ENCODE measurements at regions not wholly inside any gene's neighbourhood (a gene's known extent, or its start where the extent isn't known, plus 50 kb on each side); places are given as distances from the start of the nearest gene placed in this dataset.

DNA sequence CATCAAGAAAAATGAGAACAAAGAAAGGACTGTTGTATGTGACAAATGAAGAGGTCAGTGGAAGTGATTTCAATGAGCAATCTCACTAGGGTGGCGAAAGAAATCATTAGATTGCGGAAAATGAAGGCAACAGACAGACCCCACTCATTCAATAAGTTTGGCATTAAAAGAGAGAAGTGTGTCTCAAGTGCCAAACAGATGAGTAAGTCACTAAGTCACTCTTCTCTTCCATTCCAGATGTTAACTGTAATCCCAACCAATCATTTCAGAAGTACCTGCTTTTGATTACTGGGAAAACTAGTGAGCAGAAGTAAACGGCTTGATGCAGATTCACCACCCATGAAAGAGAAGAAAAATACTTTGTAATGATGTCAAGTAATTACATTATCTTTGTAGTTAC lies 144.3 kb upstream of the PRMT6 start:
- H3K9me2 ChIP-seq (replicated peaks; ENCODE audit: low read depth, low read length) = no peaks in the 10 kb centered on the region
- H3K79me2 ChIP-seq (ENCODE audit: insufficient read depth, low read length) = no peaks in the 10 kb centered on the region
- H3K4me3 ChIP-seq (ENCODE audit: low read length, poor library complexity, severe bottlenecking) = no peak overlapping the region
- no peak overlapping the region for H3K9ac ChIP-seq (ENCODE audit: low read depth, low read length, poor library complexity, severe bottlenecking)
- H3K9me3 ChIP-seq (ENCODE audit: insufficient read depth, low read depth, low read length) = no peaks in the 10 kb centered on the region
- no peaks in the 10 kb centered on the region for H3F3A ChIP-seq (ENCODE audit: low read depth)
- H3K36me3 ChIP-seq (ENCODE audit: insufficient read depth, low read length) = no peaks in the 10 kb centered on the region
- H3K27me3 ChIP-seq (ENCODE audit: insufficient read depth, low read length, poor library complexity, severe bottlenecking) = no peaks in the 10 kb centered on the region
- no peak overlapping the region for H3K4me2 ChIP-seq (ENCODE audit: low read depth, low read length, poor library complexity, severe bottlenecking)
- H4K20me1 ChIP-seq (ENCODE audit: insufficient read depth, low read length, poor library complexity, severe bottlenecking) = no peaks in the 10 kb centered on the region
- TF ChIP-seq, protein P1, sequence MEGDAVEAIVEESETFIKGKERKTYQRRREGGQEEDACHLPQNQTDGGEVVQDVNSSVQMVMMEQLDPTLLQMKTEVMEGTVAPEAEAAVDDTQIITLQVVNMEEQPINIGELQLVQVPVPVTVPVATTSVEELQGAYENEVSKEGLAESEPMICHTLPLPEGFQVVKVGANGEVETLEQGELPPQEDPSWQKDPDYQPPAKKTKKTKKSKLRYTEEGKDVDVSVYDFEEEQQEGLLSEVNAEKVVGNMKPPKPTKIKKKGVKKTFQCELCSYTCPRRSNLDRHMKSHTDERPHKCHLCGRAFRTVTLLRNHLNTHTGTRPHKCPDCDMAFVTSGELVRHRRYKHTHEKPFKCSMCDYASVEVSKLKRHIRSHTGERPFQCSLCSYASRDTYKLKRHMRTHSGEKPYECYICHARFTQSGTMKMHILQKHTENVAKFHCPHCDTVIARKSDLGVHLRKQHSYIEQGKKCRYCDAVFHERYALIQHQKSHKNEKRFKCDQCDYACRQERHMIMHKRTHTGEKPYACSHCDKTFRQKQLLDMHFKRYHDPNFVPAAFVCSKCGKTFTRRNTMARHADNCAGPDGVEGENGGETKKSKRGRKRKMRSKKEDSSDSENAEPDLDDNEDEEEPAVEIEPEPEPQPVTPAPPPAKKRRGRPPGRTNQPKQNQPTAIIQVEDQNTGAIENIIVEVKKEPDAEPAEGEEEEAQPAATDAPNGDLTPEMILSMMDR (conservative IDR thresholded peaks at IDR 0.05; ENCODE audit: low read length) = no peak
- TF ChIP-seq EZH2phosphoT487 (IDR thresholded peaks at IDR 0.05; ENCODE audit: borderline replicate concordance) = no peak
- no peak overlapping the region for H2AFZ ChIP-seq (ENCODE audit: low read length)
- no peaks in the 10 kb centered on the region for H3K4me1 ChIP-seq (ENCODE audit: insufficient read depth, low read length, poor library complexity, severe bottlenecking)

DNA sequence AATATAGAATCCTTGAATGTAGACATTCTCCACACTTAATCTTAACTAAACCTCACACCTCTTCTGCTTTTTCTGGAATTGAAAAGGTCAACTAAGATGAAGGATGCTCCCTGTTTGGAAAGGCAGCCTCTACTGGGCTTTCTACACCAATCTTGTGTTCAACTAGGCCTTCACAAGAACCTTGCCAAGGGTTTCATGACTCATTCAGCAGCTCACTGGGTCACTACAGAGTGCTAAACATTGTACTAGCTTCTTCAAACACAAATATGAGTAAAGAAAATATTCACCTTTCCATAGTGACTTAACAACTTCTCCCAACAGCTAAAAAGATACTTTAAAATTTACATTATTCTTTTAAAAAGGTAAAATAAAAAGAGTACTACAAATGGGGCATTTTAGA lies 135.3 kb upstream of the PRMT6 start:
- H4K20me1 ChIP-seq (ENCODE audit: insufficient read depth, low read length, poor library complexity, severe bottlenecking) = no peaks in the 10 kb centered on the region
- H2AFZ ChIP-seq (ENCODE audit: low read length) = no peak overlapping the region
- TF ChIP-seq, protein P1 (conservative IDR thresholded peaks at IDR 0.05; ENCODE audit: low read length) = no peak
- no peak for TF ChIP-seq EZH2phosphoT487 (IDR thresholded peaks at IDR 0.05; ENCODE audit: borderline replicate concordance)
- no peaks in the 10 kb centered on the region for H3K27me3 ChIP-seq (ENCODE audit: insufficient read depth, low read length, poor library complexity, severe bottlenecking)
- H3K36me3 ChIP-seq (ENCODE audit: insufficient read depth, low read length) = no peaks in the 10 kb centered on the region
- no peak overlapping the region for H3K4me2 ChIP-seq (ENCODE audit: low read depth, low read length, poor library complexity, severe bottlenecking)
- H3K4me1 ChIP-seq (ENCODE audit: insufficient read depth, low read length, poor library complexity, severe bottlenecking) = no peaks in the 10 kb centered on the region
- H3K79me2 ChIP-seq (ENCODE audit: insufficient read depth, low read length) = no peaks in the 10 kb centered on the region
- no peaks in the 10 kb centered on the region for H3F3A ChIP-seq (ENCODE audit: low read depth)
- H3K9ac ChIP-seq (ENCODE audit: low read depth, low read length, poor library complexity, severe bottlenecking) = no peak overlapping the region
- H3K9me2 ChIP-seq (replicated peaks; ENCODE audit: low read depth, low read length) = no peaks in the 10 kb centered on the region
- H3K9me3 ChIP-seq (ENCODE audit: insufficient read depth, low read depth, low read length) = no peaks in the 10 kb centered on the region
- H3K4me3 ChIP-seq (ENCODE audit: low read length, poor library complexity, severe bottlenecking) = no peak overlapping the region

- Histone ChIP-seq H3K79me2 (ENCODE audit: insufficient read depth, low read length) (no peaks in the 10 kb centered on the region), H2AFZ (ENCODE audit: low read length) (no peak overlapping the region), H3K36me3 (ENCODE audit: insufficient read depth, low read length) (no peaks in the 10 kb centered on the region), H3K4me3 (ENCODE audit: low read length, poor library complexity, severe bottlenecking) (no peak overlapping the region), H4K20me1 (ENCODE audit: insufficient read depth, low read length, poor library complexity, severe bottlenecking) (no peaks in the 10 kb centered on the region), H3K9me3 (ENCODE audit: insufficient read depth, low read depth, low read length) (no peaks in the 10 kb centered on the region), H3K4me2 (ENCODE audit: low read depth, low read length, poor library complexity, severe bottlenecking) (no peak overlapping the region), H3K9ac (ENCODE audit: low read depth, low read length, poor library complexity, severe bottlenecking) (no peak overlapping the region), H3K9me2 (replicated peaks; ENCODE audit: low read depth, low read length) (no peaks in the 10 kb centered on the region), H3K4me1 (ENCODE audit: insufficient read depth, low read length, poor library complexity, severe bottlenecking) (no peaks in the 10 kb centered on the region), H3K27me3 (ENCODE audit: insufficient read depth, low read length, poor library complexity, severe bottlenecking) (no peaks in the 10 kb centered on the region), H3F3A (ENCODE audit: low read depth) (no peaks in the 10 kb centered on the region)
- TF ChIP-seq EZH2phosphoT487 (IDR thresholded peaks at IDR 0.05; ENCODE audit: borderline replicate concordance) = no peak
- TF ChIP-seq, protein P1 (conservative IDR thresholded peaks at IDR 0.05; ENCODE audit: low read length) = no peak
Observed at GRCh38 chr1:106924360-106924759, 132.1 kb upstream of the PRMT6 start.
